GM19328 (cell line): ENCODE measurements at regions not wholly inside any gene's neighbourhood (a gene's known extent, or its start where the extent isn't known, plus 50 kb on each side); places are given as distances from the start of the nearest gene placed in this dataset.

Source experiments
- ATAC-seq: cut with Tn5 transposase; IDR thresholded peaks from one replicate; pipeline ENCODE4 v1.9.1; 2021; ENCODE audit warnings: mild to moderate bottlenecking, moderate library complexity; ENCODE audit not compliant: unreplicated experiment

- no peak for ATAC-seq
Observed at GRCh38 chr2:41434991-41435390, 612.8 kb upstream of the PKDCC start.

DNA sequence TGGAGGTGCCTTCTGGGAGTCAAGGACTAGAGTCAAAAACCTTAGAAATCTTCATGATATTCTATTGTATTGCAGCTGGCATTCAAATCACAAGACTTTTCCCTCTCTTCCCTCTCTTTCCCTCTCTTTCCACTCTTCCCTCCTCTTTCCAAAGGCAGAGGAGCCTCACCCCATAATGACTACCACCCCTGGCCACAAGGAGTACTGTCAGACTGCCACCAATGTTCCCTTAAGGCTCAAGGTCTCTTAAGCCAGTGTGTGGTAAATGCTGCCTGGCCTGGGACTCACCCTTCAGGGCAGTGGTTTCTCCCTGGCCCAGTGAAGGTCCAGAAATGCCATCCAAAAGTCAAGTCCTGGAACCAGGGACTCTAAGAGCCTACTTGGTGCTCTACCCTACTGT is 605.9 kb upstream of the PKDCC start:
- ATAC-seq: no peak

- no peak for ATAC-seq
Observed at GRCh38 chr2:41445865-41446264, 602.0 kb upstream of the PKDCC start.

- ATAC-seq: no peak
Observed at GRCh38 chr2:41446266-41446665, 601.6 kb upstream of the PKDCC start.

GRCh38 chr2:41448221-41448620 is 599.6 kb upstream of the PKDCC start:
- ATAC-seq: no peak

DNA sequence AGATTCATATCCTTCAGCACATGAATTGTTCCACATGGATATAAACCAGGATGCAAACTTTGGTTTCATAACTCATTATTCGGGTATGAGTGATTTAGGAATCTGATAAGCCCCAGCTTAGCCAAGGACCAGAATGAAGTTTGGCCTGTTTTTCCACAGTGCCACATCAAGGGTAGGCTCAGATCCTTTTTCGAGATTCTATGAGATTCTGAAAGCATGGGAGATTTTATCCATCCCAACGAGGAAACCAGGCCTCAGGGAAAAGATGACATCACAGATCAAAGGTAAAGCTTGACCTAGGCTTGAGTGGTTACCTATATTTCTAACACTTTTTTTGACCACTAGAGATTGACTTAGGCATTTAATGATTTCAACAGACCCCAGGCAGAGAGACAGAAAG is 590.8 kb upstream of the PKDCC start:
- ATAC-seq: no peak

GRCh38 chr2:41460661-41461060 is 587.2 kb upstream of the PKDCC start:
- ATAC-seq: no peak

- ATAC-seq: no peak
Observed at GRCh38 chr2:41464395-41464794, 583.4 kb upstream of the PKDCC start.

GRCh38 chr2:41475959-41476358 is 571.9 kb upstream of the PKDCC start:
- no peak for ATAC-seq

GRCh38 chr2:41482659-41483058 is 565.2 kb upstream of the PKDCC start:
- ATAC-seq: no peak

DNA sequence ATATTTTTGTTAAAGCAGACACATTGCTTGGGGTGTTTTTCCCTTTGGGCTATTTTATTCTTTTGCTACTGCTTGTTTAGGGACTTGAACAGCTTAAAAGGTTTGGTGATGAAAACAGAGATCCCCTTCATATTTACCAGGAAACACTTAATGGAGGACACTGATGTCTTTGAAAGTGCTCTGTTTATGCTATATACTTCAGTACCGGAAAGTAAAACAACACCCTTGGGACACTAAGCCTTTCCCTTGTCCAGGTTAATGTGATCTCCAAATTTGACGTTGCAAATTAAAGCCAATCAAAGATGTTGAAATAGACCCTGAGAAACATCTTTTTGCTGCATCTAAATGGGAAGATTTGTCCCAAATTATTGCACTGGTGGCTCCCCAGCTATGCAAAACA is 564.6 kb upstream of the PKDCC start:
- no peak for ATAC-seq

- ATAC-seq: no peak
Observed at GRCh38 chr2:41483982-41484857, 563.6 kb upstream of the PKDCC start.

DNA sequence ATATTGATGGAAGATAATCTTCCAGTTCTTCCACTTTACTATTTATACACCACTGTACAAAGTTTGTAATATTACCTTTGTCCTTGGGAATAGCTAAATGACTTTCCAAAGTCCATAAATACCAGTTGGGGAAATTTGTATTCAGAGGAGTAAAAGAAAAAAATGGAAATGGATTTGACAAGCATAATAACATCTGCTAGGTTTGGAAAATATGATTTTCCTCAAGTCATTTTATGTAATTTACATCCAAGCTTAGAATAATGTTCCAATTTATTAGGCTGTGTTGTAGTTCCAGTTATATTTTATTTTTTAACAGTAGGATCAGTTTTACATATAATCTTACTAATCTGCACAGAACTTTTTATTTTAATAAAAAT is 563.0 kb upstream of the PKDCC start:
- ATAC-seq: no peak

GRCh38 chr2:41486948-41487347 is 560.9 kb upstream of the PKDCC start:
- ATAC-seq: no peak

GRCh38 chr2:41488888-41489287 is 558.9 kb upstream of the PKDCC start:
- no peak for ATAC-seq

DNA sequence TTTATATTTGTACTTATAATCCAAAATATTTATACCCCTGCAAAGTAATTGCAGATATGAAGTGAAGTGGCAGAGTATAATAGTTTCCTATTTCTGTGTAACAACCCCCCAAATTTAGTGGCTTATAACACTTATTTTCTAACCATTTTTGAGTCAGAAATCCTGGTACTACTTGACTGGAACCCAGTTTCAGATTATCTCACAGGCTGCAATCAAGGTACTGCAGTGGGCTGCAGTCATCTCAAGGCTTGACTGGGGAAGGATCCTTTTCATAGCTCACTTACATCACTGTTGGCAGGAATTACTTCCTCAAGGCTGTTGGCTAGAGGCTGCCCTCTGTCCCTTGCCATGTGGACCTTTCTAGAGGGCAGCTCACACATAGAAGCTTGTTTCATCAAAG is 558.2 kb upstream of the PKDCC start:
- no peak for ATAC-seq

DNA sequence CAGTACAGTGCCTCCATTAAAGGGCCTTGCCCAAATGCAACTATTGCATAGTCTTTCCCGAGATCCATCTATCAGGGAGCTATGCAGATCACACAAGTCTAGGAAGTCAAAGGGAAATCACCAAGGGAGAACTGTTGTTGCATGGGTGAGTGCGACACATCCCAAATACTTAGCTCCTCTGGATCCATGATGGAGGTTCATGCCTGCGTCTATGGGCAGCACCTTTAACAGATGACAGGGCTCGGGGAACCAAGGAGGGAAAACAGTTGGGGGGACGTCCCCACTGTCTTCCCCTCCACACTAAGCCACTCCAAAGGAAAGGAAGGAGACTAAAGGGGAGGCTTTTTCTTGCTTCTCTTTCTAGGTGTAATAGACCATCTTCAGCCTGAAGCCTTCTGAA is 552.8 kb upstream of the PKDCC start:
- no peak for ATAC-seq

- no peak for ATAC-seq
Observed at GRCh38 chr2:41496908-41497307, 550.9 kb upstream of the PKDCC start.

DNA sequence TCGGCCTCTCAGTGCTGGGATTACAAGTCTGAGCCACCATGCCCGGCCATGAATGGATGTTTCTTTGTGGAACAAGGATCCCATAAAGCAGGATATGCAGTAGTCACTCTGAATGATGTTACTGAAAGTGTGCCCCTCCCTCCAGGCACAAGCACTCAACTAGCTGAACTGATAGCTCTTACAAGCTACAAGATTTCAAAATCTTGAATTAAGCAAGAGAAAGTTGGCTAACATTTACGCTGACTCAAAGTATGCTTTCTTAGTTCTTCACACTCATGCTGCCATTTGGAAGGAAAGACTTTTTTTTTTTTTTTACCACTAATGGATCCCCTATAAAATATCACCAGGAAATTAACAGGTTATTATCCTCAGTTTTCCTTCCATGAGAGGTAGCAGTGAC is 549.0 kb upstream of the PKDCC start:
- no peak for ATAC-seq

GRCh38 chr2:41500895-41501294 is 546.9 kb upstream of the PKDCC start:
- ATAC-seq: no peak

GRCh38 chr2:41502752-41503151 is 545.1 kb upstream of the PKDCC start:
- no peak for ATAC-seq

- ATAC-seq: no peak
Observed at GRCh38 chr2:41504532-41504931, 543.3 kb upstream of the PKDCC start.

DNA sequence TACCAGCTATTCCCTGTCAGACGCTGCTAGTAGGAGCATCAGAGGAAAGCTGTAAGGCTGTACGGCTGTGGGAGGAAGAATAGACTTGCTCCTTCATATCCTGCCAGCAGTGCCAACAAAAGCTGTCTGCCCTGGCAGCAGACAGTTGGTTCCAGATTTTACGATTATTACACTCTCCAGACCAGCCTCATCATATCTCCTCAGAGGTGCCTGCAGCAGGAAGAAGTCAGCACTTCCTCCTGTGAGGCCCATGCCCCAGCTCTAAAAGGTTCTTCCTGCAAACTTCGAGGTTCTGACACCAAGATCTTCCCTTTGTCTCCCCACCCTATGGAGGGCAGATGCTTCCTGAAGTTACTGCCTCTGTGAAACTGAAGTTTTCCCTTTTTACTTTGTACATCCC is 537.7 kb upstream of the PKDCC start:
- no peak for ATAC-seq
